Activated T-helper 2 cell treated with anti-CD3 and anti-CD28 coated beads, Interferon-gamma antibody, Interleukin-2, Interleukin-4, amounts not matched to agents 10 μg/mL and 5 μg/mL and 100 μg/mL, durations not matched to agents 14 hours and 24 hours and 36 hours (primary cell): ENCODE measurements at regions not wholly inside any gene's neighbourhood (a gene's known extent, or its start where the extent isn't known, plus 50 kb on each side); places are given as distances from the start of the nearest gene placed in this dataset.
A peak's percentile ranks its signal among the peaks of the same experiment; 100 is the strongest.

Experiments used
- DNase-seq: peaks from one replicate; pipeline ENCODE4 v3.0.0; 2021; ENCODE audit warnings: low spot score
- H3K27ac Mint-ChIP-seq: one replicate; pipeline ENCODE4 v1.8.0; 2021; ENCODE audit warnings: mixed read lengths
- H3K27me3 Mint-ChIP-seq: one replicate; pipeline ENCODE4 v1.8.0; 2021; ENCODE audit warnings: low read depth, mixed read lengths
- H3K36me3 Mint-ChIP-seq: one replicate; pipeline ENCODE4 v1.8.0; 2021; ENCODE audit warnings: low read depth, mixed read lengths
- H3K4me1 Mint-ChIP-seq: one replicate; pipeline ENCODE4 v1.8.0; 2021; ENCODE audit warnings: low read depth, mixed read lengths
- H3K4me3 Mint-ChIP-seq: one replicate; pipeline ENCODE4 v1.8.0; 2021; ENCODE audit warnings: low read depth, mild to moderate bottlenecking, moderate library complexity, mixed read lengths
- H3K9me3 Mint-ChIP-seq: one replicate; pipeline ENCODE4 v1.8.0; 2021; ENCODE audit warnings: mixed read lengths
- intact Hi-C: fragments of 100-400 bp; cut with micrococcal nuclease; formaldehyde crosslinking; loops from one replicate; pipeline ENCODE4 v1.15.1; 2023

- no peak overlapping the region for H3K4me3 Mint-ChIP-seq
Measured at GRCh38 chr12:4223273-4223845, 50.2 kb upstream of the CCND2 start.

GRCh38 chr12:4221258-4221620, 52.3 kb upstream of the CCND2 start:
- Mint-ChIP-seq H3K9me3 (no peaks in the 10 kb centered on the region), H3K4me1 (peaks cover 35% of the 10 kb centered on the region)

More at GRCh38 chr12:4223273-4223845, 50.2 kb upstream of the CCND2 start:
- DNase-seq, result no peak
- intact Hi-C loops, result no loop called here
- Mint-ChIP-seq H3K27me3 (peaks cover 13% of the 10 kb centered on the region), H3K4me1 (peaks cover 21% of the 10 kb centered on the region), H3K9me3 (no peaks in the 10 kb centered on the region), H3K27ac (no peak overlapping the region), H3K36me3 (no peaks in the 10 kb centered on the region)

GRCh38 chr12:4220536-4221257, 52.9 kb upstream of the CCND2 start:
- no peak for DNase-seq
- Mint-ChIP-seq H3K4me1 (peaks cover 41% of the 10 kb centered on the region), H3K27me3 (peaks cover 5% of the 10 kb centered on the region), H3K4me3 (no peak overlapping the region), H3K36me3 (no peaks in the 10 kb centered on the region), H3K27ac (no peak overlapping the region), H3K9me3 (no peaks in the 10 kb centered on the region)
- intact Hi-C loops, result no loop called here

More at GRCh38 chr12:4221258-4221620, 52.3 kb upstream of the CCND2 start:
- no peak overlapping the region for H3K4me3 Mint-ChIP-seq
- no peak overlapping the region for H3K27ac Mint-ChIP-seq
- DNase-seq, result no peak
- H3K27me3 Mint-ChIP-seq, result peaks cover 6% of the 10 kb centered on the region
- H3K36me3 Mint-ChIP-seq, result no peaks in the 10 kb centered on the region
- intact Hi-C loops, result no loop called here

GRCh38 chr12:4217091-4217490, 56.5 kb upstream of the CCND2 start:
- Mint-ChIP-seq H3K9me3 (no peaks in the 10 kb centered on the region), H3K27ac (no peak overlapping the region), H3K4me3 (no peak overlapping the region), H3K4me1 (peaks cover 43% of the 10 kb centered on the region), H3K27me3 (peaks cover 2% of the 10 kb centered on the region), H3K36me3 (no peaks in the 10 kb centered on the region)
- DNase-seq, result no peak
- intact Hi-C loops, result no loop called here

- intact Hi-C loops, result loop anchor here (1.0 kb wide), 1 partner anchor 70 kb away; no protein-coding TSS in a partner anchor
- Mint-ChIP-seq H3K27ac (no peak overlapping the region), H3K27me3 (peaks cover 2% of the 10 kb centered on the region), H3K36me3 (no peaks in the 10 kb centered on the region), H3K9me3 (no peaks in the 10 kb centered on the region), H3K4me1 (peaks cover 45% of the 10 kb centered on the region), H3K4me3 (no peak overlapping the region)
- no peak for DNase-seq
Measured at GRCh38 chr12:4216187-4216927, 57.2 kb upstream of the CCND2 start.

- no peaks in the 10 kb centered on the region for H3K9me3 Mint-ChIP-seq
- DNase-seq, result peak; percentile 22
- H3K4me1 Mint-ChIP-seq, result peaks cover 46% of the 10 kb centered on the region
- peak overlapping the region; percentile 46 for H3K4me3 Mint-ChIP-seq
- intact Hi-C loops, result loop anchor here (1.0 to 2.0 kb wide), 3 partner anchors 37 to 108 kb away; no protein-coding TSS in a partner anchor
- H3K27ac Mint-ChIP-seq, result peak overlapping the region; percentile 70
- no peaks in the 10 kb centered on the region for H3K36me3 Mint-ChIP-seq
- peaks cover 2% of the 10 kb centered on the region for H3K27me3 Mint-ChIP-seq
Measured at GRCh38 chr12:4215229-4216186, 58.1 kb upstream of the CCND2 start.

GRCh38 chr12:4214877-4215228, 58.7 kb upstream of the CCND2 start:
- Mint-ChIP-seq H3K27me3 (peaks cover 2% of the 10 kb centered on the region), H3K36me3 (no peaks in the 10 kb centered on the region), H3K4me3 (no peak overlapping the region), H3K27ac (peak overlapping the region; percentile 70), H3K4me1 (peaks cover 44% of the 10 kb centered on the region), H3K9me3 (no peaks in the 10 kb centered on the region)
- no peak for DNase-seq
- intact Hi-C loops, result loop anchor here (1.0 to 2.0 kb wide), 2 partner anchors 36 to 108 kb away; no protein-coding TSS in a partner anchor

- Mint-ChIP-seq H3K27ac (no peak overlapping the region), H3K4me1 (peaks cover 35% of the 10 kb centered on the region), H3K27me3 (peaks cover 2% of the 10 kb centered on the region), H3K36me3 (no peaks in the 10 kb centered on the region), H3K9me3 (no peaks in the 10 kb centered on the region), H3K4me3 (no peak overlapping the region)
- intact Hi-C loops, result no loop called here
- no peak for DNase-seq
Measured at GRCh38 chr12:4213471-4213870, 60.1 kb upstream of the CCND2 start.

- peaks cover 2% of the 10 kb centered on the region for H3K27me3 Mint-ChIP-seq
- no peak for DNase-seq
- no peaks in the 10 kb centered on the region for H3K36me3 Mint-ChIP-seq
- no peak overlapping the region for H3K27ac Mint-ChIP-seq
- intact Hi-C loops, result no loop called here
- H3K4me3 Mint-ChIP-seq, result no peak overlapping the region
- peaks cover 31% of the 10 kb centered on the region for H3K4me1 Mint-ChIP-seq
- no peaks in the 10 kb centered on the region for H3K9me3 Mint-ChIP-seq
Measured at GRCh38 chr12:4212845-4213244, 60.7 kb upstream of the CCND2 start.

GRCh38 chr12:4211372-4211771, 62.2 kb upstream of the CCND2 start:
- Mint-ChIP-seq H3K4me1 (peaks cover 22% of the 10 kb centered on the region), H3K36me3 (no peaks in the 10 kb centered on the region)
- intact Hi-C loops, result no loop called here

GRCh38 chr12:4210183-4210582, 63.4 kb upstream of the CCND2 start:
- peaks cover 10% of the 10 kb centered on the region for H3K4me1 Mint-ChIP-seq

More at GRCh38 chr12:4211372-4211771, 62.2 kb upstream of the CCND2 start:
- peaks cover 2% of the 10 kb centered on the region for H3K27me3 Mint-ChIP-seq
- no peak overlapping the region for H3K4me3 Mint-ChIP-seq
- H3K27ac Mint-ChIP-seq, result no peak overlapping the region
- H3K9me3 Mint-ChIP-seq, result no peaks in the 10 kb centered on the region
- DNase-seq, result no peak

GRCh38 chr12:4206470-4206869, 67.1 kb upstream of the CCND2 start:
- H3K9me3 Mint-ChIP-seq, result no peaks in the 10 kb centered on the region
- no peak overlapping the region for H3K4me3 Mint-ChIP-seq
- H3K4me1 Mint-ChIP-seq, result peaks cover 5% of the 10 kb centered on the region
- intact Hi-C loops, result no loop called here
- peaks cover 1% of the 10 kb centered on the region for H3K27me3 Mint-ChIP-seq
- no peak overlapping the region for H3K27ac Mint-ChIP-seq
- DNase-seq, result no peak
- no peaks in the 10 kb centered on the region for H3K36me3 Mint-ChIP-seq

More at GRCh38 chr12:4210183-4210582, 63.4 kb upstream of the CCND2 start:
- no peak overlapping the region for H3K27ac Mint-ChIP-seq
- intact Hi-C loops, result no loop called here
- no peaks in the 10 kb centered on the region for H3K36me3 Mint-ChIP-seq
- H3K9me3 Mint-ChIP-seq, result no peaks in the 10 kb centered on the region
- DNase-seq, result no peak
- peaks cover 2% of the 10 kb centered on the region for H3K27me3 Mint-ChIP-seq
- H3K4me3 Mint-ChIP-seq, result no peak overlapping the region
